GM12891 (cell line): ENCODE measurements at regions not wholly inside any gene's neighbourhood (a gene's known extent, or its start where the extent isn't known, plus 50 kb on each side); places are given as distances from the start of the nearest gene placed in this dataset.

Experiments
- POLR2A ChIP-seq: IDR thresholded peaks from 2 replicates; pipeline ENCODE4 v1.6.1; 2011; ENCODE audit warnings: low read depth, low read length, control low read depth
- POLR2AphosphoS5 ChIP-seq: IDR thresholded peaks from 2 replicates; pipeline ENCODE4 v1.6.1; 2011; ENCODE audit warnings: low read depth, low read length, control low read depth

GRCh38 chr13:107497661-107498060, 717.7 kb downstream of the LIG4 start:
- TF ChIP-seq POLR2AphosphoS5 (no peak), POLR2A (no peak)
